Hindlimb muscle (tissue), 1 donor: ENCODE measurements at regions not wholly inside any gene's neighbourhood (a gene's known extent, or its start where the extent isn't known, plus 50 kb on each side); places are given as distances from the start of the nearest gene placed in this dataset.
"Not testable (repeated sequence)": the region's sequence is repeated elsewhere in the genome, so short reads cannot be mapped to it uniquely, and the experiment has no call there.

ENCODE experiments used
- DNase-seq: peaks from one replicate; pipeline ENCODE4 v3.0.0-alpha.2; 2013

DNA sequence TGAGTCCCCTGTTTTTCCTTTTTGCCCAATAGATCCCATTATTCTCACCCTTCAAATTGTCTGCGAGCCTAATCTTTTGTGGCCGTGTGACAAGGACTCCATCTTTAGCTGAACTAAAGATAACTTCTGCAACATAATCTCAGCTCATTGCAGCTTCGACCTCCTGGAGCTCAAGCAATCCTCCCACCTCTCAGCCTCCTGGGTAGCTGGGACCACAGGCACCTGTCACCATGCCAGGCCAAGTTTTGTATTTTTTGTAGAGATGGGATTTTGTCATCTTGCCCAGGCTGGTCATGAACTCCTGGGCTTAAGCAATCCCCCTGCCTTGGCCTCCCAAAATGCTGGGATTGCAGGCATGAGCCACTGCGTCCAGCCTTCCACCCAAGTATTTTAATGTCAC lies 161.0 kb downstream of the GJA1 start:
- no peak for DNase-seq

- DNase-seq: no peak
These were observed 162.2 kb downstream of the GJA1 start for GRCh38 chr6:121597654-121598053.

- DNase-seq: not testable (repeated sequence)
These were observed 163.9 kb downstream of the GJA1 start for GRCh38 chr6:121599331-121599730.

DNA sequence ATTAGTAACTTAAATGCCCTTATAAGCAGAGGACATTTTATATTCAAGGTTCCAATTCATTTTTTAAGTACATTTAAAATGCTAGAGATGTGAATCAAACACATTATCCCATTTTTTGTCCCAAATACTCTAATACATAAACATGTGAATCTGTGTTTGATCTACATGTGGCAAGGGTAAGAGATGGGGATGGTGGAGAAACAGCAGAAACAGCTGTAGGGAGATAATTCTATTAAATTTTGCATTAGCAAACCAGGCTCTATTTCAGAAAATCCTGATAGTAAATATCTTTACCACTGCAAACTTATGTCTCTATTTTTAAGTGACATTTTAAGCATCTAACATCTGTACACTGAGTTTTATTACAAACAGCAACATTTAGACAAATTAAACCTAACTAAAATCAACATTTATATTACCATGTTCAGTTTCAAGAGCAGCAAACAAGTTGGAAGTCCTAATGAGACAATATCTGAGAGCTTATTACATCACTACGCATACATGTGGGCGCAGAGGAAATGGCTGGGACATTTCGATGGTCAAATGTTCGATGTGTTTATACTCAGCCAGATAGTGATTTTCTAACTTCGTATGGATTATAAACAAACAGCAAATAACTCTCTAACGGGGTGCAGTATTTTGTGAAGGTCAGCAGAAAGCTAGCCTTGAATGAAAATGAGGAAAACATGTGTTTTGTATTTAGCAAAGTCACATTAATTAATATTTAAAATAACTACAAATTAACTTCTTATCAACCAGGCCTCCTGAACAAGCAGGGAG lies 165.1 kb downstream of the GJA1 start:
- DNase-seq: no peak

DNA sequence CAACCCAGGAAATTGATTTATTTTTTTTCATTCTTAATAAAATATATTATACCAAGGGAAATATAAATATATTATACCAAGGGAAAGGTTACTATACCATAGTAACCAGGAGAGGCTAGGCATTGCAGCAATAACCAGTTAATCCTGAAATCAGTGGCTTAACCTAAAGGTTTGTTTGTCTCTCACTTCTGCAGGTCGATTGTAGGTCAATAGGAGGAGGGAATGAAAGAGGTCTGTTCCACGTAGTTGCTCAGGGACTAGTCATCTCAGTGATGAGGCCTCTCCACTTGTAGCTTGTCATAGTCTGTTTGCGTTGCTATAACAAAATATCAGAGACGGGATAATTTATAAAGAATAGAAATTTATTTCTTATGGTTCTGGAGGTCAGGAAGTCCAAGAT lies 168.0 kb downstream of the GJA1 start:
- no peak for DNase-seq

DNA sequence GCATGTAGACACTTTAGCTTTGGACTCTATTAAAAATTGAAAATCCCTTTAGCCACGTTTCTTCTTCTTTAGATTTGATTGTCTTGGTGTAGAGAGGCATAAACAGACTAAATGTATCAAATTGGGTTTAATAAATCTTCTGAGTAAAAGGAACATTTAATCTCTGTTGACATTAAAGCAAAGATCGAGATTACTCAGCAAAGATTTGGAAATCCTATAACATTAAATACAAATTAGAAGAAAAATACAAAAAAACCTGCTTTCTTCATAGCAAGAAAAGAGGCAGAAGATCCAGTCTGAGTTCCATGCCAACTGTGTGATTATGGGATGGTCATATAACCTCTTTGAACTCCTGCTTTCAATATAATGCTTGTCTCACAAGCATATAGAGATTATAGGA lies 172.3 kb downstream of the GJA1 start:
- no peak for DNase-seq

- DNase-seq: no peak
These were observed 172.8 kb downstream of the GJA1 start for GRCh38 chr6:121608270-121608669.

DNA sequence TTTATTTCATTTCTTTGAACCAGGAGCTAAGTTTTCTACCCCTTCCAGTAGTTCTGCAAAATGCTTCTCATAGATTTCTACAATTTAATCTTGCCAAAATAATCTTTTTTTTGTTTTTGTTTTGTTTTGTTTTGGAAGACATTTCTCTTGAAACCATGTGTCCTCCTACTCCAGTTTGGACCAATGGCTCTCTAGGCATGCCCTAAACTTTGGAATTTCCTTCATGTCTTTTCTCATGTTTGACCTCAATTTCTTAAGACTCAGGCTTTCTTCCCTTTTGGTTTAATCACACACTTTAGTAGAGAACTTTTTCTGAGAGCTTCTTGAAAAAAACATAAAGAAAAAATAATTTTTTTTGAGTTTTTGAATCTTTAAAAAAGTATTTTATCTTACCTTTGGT lies 173.8 kb downstream of the GJA1 start:
- DNase-seq: no peak

DNA sequence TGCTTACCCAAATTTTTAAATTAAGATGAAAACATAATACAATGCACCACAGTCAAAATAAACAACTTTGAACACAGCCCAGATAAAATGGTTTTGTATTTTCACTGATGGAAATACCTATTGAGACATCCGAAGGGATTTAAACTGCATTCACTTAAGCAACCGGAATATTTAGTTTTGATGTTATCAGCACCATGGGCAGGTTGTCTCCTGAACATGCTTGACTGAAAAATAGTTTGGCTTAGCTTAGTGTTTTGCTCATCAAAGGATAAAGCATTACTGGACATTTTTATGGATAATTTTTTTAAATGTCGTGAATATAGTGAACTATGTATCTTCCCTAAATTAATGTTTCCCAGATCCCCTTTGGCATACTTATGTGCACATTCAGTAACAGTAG lies 177.5 kb downstream of the GJA1 start:
- DNase-seq: no peak

DNA sequence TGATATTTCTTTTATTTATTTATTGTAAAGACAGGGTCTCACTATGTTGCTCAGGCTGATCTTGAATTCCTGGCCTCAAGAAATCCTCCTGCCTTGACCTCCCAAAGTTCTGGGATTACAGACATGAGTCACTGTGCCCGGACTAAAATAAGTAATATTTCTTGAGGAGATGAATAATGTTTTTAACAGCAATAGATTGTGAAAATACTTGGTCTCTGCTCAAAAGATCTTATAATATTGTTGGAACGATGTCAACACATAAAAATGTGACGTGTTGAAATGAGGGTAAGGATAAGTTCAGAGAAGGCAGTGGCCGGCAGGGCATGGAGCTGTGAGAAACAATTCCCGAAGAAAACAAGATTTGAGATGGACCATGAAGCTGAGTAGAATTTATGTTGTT lies 178.7 kb downstream of the GJA1 start:
- DNase-seq: no peak

GRCh38 chr6:121615493-121615892 lies 180.0 kb downstream of the GJA1 start:
- no peak for DNase-seq

DNA sequence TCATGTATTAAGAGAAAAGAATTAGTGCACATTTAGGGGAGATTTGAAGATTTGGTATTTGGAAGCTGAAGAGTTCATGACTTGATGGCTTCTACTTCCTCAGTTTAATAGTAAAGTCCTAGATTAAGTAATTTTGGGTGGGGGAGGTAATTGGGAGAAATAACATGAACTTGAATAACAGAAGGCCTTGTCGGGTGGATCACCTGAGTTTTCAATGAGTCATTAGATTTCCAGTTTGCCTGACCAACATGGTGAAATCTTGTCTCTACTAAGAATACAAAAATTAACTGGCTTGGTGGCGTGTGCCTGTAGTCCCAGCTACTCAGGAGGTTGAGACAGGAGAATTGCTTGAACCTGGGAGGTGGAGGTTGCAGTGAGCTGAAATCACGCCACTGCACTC lies 181.0 kb downstream of the GJA1 start:
- no peak for DNase-seq

DNA sequence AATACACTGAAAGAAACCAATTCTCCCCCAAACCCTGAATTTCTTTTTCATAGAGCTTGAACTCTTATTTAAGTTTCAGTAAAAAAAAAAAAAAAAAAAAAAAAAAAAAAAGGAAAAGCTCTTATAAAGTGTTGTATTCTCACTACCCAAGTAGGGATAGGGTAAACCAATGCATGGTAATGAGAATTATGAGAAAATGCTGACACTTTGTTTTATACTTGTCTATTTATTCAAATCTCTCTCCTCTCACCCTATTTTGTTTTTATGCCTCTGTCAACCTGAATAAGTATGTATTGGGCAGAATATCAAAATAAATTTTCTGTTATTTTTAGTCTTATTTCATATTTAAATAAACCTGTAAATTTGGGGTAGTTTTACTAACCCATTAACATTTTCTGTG lies 181.9 kb downstream of the GJA1 start:
- no peak for DNase-seq

- no peak for DNase-seq
These were observed 183.6 kb downstream of the GJA1 start for GRCh38 chr6:121619013-121619412.

GRCh38 chr6:121619987-121620740 lies 184.7 kb downstream of the GJA1 start:
- DNase-seq: no peak

DNA sequence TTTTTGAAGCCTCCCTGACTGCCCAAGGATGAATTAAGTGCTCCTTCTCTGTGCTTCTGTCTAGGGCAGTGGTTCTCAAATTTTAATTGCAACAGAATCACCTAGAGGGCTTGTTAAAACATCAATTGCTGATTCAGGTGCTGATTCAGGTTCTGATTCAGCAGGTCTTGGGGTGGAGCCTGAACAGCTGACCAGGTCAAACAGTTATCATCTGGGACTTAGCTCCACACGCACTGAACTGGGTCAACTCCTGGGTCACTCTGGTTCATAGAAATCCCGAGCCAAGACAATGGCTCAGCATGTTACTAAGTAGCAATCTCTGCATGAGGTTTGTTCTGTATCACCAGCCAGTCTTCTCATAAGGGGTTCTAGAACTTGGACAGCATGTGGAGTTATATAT lies 192.3 kb downstream of the GJA1 start:
- no peak for DNase-seq

GRCh38 chr6:121630716-121631115 lies 195.3 kb downstream of the GJA1 start:
- no peak for DNase-seq

DNA sequence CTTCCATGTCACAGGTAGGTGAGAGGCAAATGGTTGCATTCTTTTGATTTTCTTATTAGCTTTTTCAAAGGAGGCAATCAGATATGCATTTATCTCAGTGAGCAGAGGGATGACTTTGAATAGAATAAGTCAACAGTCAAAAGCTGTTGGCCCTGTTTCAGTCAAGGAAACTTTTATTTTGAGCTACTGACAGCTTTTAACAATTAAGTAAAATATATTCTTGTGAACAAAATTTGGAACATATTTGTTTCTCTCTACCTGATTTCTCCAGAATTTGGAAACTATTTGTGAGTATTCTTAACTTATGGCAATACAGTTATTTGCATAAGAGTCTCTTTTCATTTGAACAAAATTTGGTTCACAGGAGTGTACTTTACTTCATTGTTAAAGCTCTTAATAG lies 196.3 kb downstream of the GJA1 start:
- not testable (repeated sequence) for DNase-seq

DNA sequence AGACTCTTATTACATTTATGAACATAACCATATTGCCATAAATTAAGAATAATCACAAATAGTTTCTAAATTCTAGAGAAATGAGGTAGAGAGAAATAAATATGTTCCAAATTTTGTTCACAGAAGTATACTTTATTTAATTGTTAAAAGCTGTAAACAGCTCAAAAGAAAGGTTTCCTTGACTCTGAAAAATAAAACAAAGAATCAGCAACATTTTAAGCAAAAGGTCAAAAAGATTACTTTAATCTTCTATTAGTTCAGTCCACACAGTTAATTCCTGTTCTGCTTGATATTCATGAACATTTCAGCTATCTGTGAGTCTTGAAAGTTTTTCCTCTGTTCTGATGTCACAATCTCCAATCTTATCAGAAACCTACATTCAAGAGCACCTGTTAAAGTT lies 197.9 kb downstream of the GJA1 start:
- DNase-seq: no peak

- DNase-seq: not testable (repeated sequence)
These were observed 199.1 kb downstream of the GJA1 start for GRCh38 chr6:121634586-121634985.

GRCh38 chr6:121635355-121635754 lies 199.9 kb downstream of the GJA1 start:
- DNase-seq: no peak

DNA sequence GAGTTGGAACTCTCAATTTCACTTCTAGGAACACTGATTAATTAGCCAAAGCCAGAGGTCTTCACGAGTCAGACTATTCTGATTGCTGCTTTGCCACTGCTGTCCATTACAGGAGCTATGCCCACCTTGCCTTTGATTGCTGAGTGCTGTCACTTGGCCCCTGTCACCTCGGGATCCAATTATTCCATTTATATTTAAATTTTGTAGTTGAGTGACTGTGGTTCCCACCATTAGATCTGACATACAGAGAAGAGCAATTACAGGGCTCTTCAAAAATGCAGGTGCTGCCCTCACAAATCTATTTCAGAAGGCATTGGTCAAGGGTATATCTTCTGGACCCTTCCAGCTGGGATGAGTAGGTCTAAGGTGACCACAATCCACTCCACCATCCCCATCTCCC lies 200.8 kb downstream of the GJA1 start:
- DNase-seq: not testable (repeated sequence)

DNA sequence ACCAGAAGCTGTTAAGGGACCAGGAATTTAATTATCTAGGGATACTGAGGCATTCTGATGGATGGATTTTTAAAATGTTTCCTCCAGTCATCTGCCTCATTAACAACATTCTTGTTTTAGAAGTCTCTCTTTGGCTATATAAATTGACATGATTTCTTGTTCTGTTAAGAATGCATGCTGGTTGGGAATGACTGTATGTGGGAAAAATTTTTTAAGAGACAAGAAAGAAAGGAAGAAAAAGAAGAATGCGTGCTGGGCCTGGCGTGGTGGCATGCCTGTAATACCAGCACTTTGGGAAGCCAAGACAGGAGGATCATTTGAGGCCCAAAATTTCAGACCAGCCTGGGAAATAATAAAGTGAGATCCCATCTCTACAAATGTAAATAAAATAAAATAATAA lies 203.6 kb downstream of the GJA1 start:
- no peak for DNase-seq

DNA sequence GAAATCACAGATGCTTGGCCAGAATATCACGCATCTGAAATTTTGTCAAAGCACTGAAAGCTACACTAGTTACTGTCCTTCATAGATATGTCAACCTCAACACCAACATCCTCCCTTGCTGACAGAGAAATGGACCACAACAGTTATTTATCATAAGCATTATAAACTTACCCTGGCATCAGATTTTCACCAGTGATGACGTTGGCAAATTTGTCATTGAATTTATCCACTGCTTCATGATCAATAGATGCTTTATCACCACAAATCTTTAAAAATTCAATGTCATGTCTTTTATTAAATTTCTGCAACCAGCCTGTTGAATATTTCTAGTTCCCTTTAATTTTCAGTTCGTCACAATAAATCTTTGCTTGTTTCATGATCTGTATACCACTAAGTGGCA lies 205.7 kb downstream of the GJA1 start:
- DNase-seq: no peak
